IMR-90 (cell line): ENCODE measurements at regions not wholly inside any gene's neighbourhood (a gene's known extent, or its start where the extent isn't known, plus 50 kb on each side); places are given as distances from the start of the nearest gene placed in this dataset.

Experiments
- MAZ ChIP-seq: IDR thresholded peaks from 2 replicates; pipeline ENCODE4 v1.6.1; 2012; ENCODE audit warnings: low read depth, mild to moderate bottlenecking, low read length, improper control_type of control experiment, moderate library complexity, borderline replicate concordance
- MXI1 ChIP-seq: IDR thresholded peaks from 2 replicates; pipeline ENCODE4 v1.6.1; 2012; ENCODE audit warnings: low read depth, mild to moderate bottlenecking, low read length, moderate library complexity, borderline replicate concordance
- NFE2L2 ChIP-seq: fragments of 150-350 bp; IDR thresholded peaks from 2 replicates; pipeline ENCODE4 v1.6.1; 2016; ENCODE audit warnings: low read depth, mild to moderate bottlenecking, low read length
- POLR2A ChIP-seq: IDR thresholded peaks from 2 replicates; pipeline ENCODE4 v1.6.1; 2012; ENCODE audit warnings: mild to moderate bottlenecking, low read depth, low read length
- RAD21 ChIP-seq: IDR thresholded peaks from 2 replicates; pipeline ENCODE4 v1.6.1; 2012; ENCODE audit warnings: low read length, improper control_type of control experiment
- TF ChIP-seq, protein P1 (sequence below): conservative IDR thresholded peaks from 2 replicates; pipeline ENCODE4 v1.5.1; 2012; ENCODE audit warnings: mild to moderate bottlenecking, low read depth, low read length, improper control_type of control experiment

- TF ChIP-seq, protein P1, sequence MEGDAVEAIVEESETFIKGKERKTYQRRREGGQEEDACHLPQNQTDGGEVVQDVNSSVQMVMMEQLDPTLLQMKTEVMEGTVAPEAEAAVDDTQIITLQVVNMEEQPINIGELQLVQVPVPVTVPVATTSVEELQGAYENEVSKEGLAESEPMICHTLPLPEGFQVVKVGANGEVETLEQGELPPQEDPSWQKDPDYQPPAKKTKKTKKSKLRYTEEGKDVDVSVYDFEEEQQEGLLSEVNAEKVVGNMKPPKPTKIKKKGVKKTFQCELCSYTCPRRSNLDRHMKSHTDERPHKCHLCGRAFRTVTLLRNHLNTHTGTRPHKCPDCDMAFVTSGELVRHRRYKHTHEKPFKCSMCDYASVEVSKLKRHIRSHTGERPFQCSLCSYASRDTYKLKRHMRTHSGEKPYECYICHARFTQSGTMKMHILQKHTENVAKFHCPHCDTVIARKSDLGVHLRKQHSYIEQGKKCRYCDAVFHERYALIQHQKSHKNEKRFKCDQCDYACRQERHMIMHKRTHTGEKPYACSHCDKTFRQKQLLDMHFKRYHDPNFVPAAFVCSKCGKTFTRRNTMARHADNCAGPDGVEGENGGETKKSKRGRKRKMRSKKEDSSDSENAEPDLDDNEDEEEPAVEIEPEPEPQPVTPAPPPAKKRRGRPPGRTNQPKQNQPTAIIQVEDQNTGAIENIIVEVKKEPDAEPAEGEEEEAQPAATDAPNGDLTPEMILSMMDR: no peak
- TF ChIP-seq RAD21 (no peak), MAZ (no peak), POLR2A (no peak), MXI1 (no peak), NFE2L2 (no peak)
Observed at GRCh38 chr10:33612116-33612515, 277.6 kb upstream of the NRP1 start.
